ENCODE measurements at regions not wholly inside any gene's neighbourhood (a gene's known extent, or its start where the extent isn't known, plus 50 kb on each side); places are given as distances from the start of the nearest gene placed in this dataset.

- DNase-seq: no peak
These were observed 52.6 kb upstream of the DCTD start for GRCh38 chr4:182969651-182970279.

GRCh38 chr4:182968917-182969650 lies 51.9 kb upstream of the DCTD start:
- DNase-seq: no peak

GRCh38 chr4:182967403-182967802 lies 50.2 kb upstream of the DCTD start:
- DNase-seq: no peak
